Keratinocyte (primary cell): ENCODE measurements at regions not wholly inside any gene's neighbourhood (a gene's known extent, or its start where the extent isn't known, plus 50 kb on each side); places are given as distances from the start of the nearest gene placed in this dataset.
A peak's percentile ranks its signal among the peaks of the same experiment; 100 is the strongest.

ENCODE experiments used
- DNase-seq: peaks from one replicate; pipeline ENCODE4 v3.0.0-alpha.2; 2011; ENCODE audit warnings: low read depth, missing footprints, low spot score
- FAIRE-seq: peaks from 2 replicates; lab custom pipeline; 2011; peaks lifted over from hg19 to GRCh38; lab: Jason Lieb, UNC
- H2AFZ ChIP-seq: 2 replicates; pipeline ENCODE4 v1.6.0; 2012; ENCODE audit warnings: low read length, control low read depth, inconsistent platforms; ENCODE audit not compliant: control insufficient read depth
- H3K27ac ChIP-seq: 2 replicates; pipeline ENCODE4 v1.5.1; 2011; ENCODE audit warnings: low read length; ENCODE audit not compliant: control insufficient read depth, insufficient read depth
- H3K27me3 ChIP-seq: 3 replicates; pipeline ENCODE4 v1.6.0; 2011; ENCODE audit warnings: low read length; ENCODE audit not compliant: control insufficient read depth, insufficient read depth; ENCODE audit errors: extremely low read depth
- H3K36me3 ChIP-seq, 2 experiments: 2 replicates in 1 of 2; 3 replicates in 1 of 2; pipeline ENCODE4 v1.5.1; 2011; ENCODE audit warnings: low read length in 2 of 2, mild to moderate bottlenecking in 1 of 2; ENCODE audit not compliant: control insufficient read depth in 2 of 2, insufficient read depth in 2 of 2; ENCODE audit errors: extremely low read depth in 1 of 2
- H3K4me1 ChIP-seq: 3 replicates; pipeline ENCODE4 v1.5.1; 2011; ENCODE audit warnings: low read length; ENCODE audit not compliant: control insufficient read depth, insufficient read depth; ENCODE audit errors: extremely low read depth
- H3K4me2 ChIP-seq: 3 replicates; pipeline ENCODE4 v1.6.0; 2011; ENCODE audit warnings: low read depth, low read length; ENCODE audit not compliant: control insufficient read depth, insufficient read depth; ENCODE audit errors: extremely low read depth
- H3K4me3 ChIP-seq, 3 experiments: fragments of 200-600 bp in 1 of 3; sonication (generic) in 1 of 3; 2 replicates in 2 of 3; 3 replicates in 1 of 3; pipeline ENCODE4 v1.5.1; 2011 to 2016; ENCODE audit warnings: low read length in 3 of 3, mild to moderate bottlenecking in 3 of 3, control low read depth in 2 of 3, inconsistent platforms in 1 of 3, low read depth in 1 of 3, mixed read lengths in 1 of 3, mixed run types in 1 of 3, moderate library complexity in 1 of 3; ENCODE audit not compliant: control insufficient read depth in 2 of 3, insufficient read depth in 2 of 3; ENCODE audit errors: extremely low read depth in 1 of 3
- H3K79me2 ChIP-seq: 2 replicates; pipeline ENCODE4 v1.6.0; 2012; ENCODE audit warnings: low read length; ENCODE audit not compliant: control insufficient read depth, insufficient read depth
- H3K9ac ChIP-seq: 3 replicates; pipeline ENCODE4 v1.6.0; 2011; ENCODE audit warnings: low read length; ENCODE audit not compliant: control insufficient read depth, insufficient read depth; ENCODE audit errors: extremely low read depth
- H3K9me1 ChIP-seq: 3 replicates; pipeline ENCODE4 v1.6.0; 2011; ENCODE audit warnings: low read length; ENCODE audit not compliant: control insufficient read depth, insufficient read depth; ENCODE audit errors: extremely low read depth
- H3K9me3 ChIP-seq: 2 replicates; pipeline ENCODE4 v1.5.1; 2012; ENCODE audit warnings: low read depth, low read length; ENCODE audit not compliant: control insufficient read depth
- H4K20me1 ChIP-seq: 3 replicates; pipeline ENCODE4 v1.6.0; 2011; ENCODE audit warnings: low read length; ENCODE audit not compliant: control insufficient read depth, insufficient read depth; ENCODE audit errors: extremely low read depth
- EZH2 ChIP-seq: IDR thresholded peaks from one replicate; pipeline ENCODE4 v1.6.1; 2012; ENCODE audit warnings: inconsistent platforms, mild to moderate bottlenecking, low read length, moderate library complexity
- dilution Hi-C: fragments of 300-500 bp; cut with MboI; formaldehyde crosslinking; loops from one replicate; pipeline ENCODE4 v1.7.0; 2020; ENCODE audit warnings: low sequenced_read_pairs; ENCODE audit not compliant: extremely low pct_ligation_motif_present
- TF ChIP-seq, protein P1 (sequence below), 3 experiments: IDR thresholded peaks in 1 of 3; conservative IDR thresholded peaks in 1 of 3; optimal IDR thresholded peaks in 1 of 3; 2 replicates in 2 of 3; 3 replicates in 1 of 3; pipeline versions ENCODE3 to v1.5.1; 2011; ENCODE audit warnings: low read length in 3 of 3, mild to moderate bottlenecking in 3 of 3, moderate library complexity in 2 of 3, control low read depth in 1 of 3, inconsistent platforms in 1 of 3; ENCODE audit not compliant: insufficient read depth in 2 of 3; ENCODE audit errors: extremely low read depth in 1 of 3

DNA sequence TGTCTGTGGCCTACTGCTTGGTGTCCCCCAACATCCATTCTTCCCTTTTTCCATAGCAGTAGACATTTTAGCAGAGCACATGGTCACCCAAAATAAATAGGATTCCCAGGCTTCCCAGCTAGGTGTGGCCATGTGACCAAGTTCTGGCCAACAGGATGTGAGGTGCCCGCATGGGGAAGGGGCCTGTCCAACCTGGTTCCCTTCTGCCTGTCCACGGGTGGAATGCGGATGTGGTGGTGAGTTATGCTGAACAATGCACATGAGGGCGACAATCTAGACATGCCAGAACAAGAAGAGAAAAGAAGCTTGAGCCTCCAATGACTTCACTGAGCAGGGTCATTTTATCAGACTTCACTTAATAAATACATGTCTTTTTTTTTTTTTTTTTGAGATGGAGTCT, 77.6 kb upstream of the DLG1 start:
- Histone ChIP-seq H3K27me3 (no peaks in the 10 kb centered on the region), H3K27ac (peak overlapping the region; percentile 85), H3K4me1 (peaks cover 61% of the 10 kb centered on the region), H3K79me2 (no peaks in the 10 kb centered on the region), H3K9me1 (no peaks in the 10 kb centered on the region), H3K4me3 (no peak overlapping the region), H3K36me3 (no peaks in the 10 kb centered on the region), H3K4me2 (peak overlapping the region; percentile 23), H3K9me3 (no peaks in the 10 kb centered on the region), H2AFZ (no peak overlapping the region), H3K9ac (no peak overlapping the region), H4K20me1 (no peaks in the 10 kb centered on the region)
- FAIRE-seq (peak; percentile 94), DNase-seq (peak; percentile 98)
- dilution Hi-C loops: loop anchor here (10.0 kb wide), 1 partner anchor 111 kb away; no protein-coding TSS in a partner anchor
- TF ChIP-seq, protein P1, sequence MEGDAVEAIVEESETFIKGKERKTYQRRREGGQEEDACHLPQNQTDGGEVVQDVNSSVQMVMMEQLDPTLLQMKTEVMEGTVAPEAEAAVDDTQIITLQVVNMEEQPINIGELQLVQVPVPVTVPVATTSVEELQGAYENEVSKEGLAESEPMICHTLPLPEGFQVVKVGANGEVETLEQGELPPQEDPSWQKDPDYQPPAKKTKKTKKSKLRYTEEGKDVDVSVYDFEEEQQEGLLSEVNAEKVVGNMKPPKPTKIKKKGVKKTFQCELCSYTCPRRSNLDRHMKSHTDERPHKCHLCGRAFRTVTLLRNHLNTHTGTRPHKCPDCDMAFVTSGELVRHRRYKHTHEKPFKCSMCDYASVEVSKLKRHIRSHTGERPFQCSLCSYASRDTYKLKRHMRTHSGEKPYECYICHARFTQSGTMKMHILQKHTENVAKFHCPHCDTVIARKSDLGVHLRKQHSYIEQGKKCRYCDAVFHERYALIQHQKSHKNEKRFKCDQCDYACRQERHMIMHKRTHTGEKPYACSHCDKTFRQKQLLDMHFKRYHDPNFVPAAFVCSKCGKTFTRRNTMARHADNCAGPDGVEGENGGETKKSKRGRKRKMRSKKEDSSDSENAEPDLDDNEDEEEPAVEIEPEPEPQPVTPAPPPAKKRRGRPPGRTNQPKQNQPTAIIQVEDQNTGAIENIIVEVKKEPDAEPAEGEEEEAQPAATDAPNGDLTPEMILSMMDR (optimal IDR thresholded peaks at IDR 0.05 in 1 of 3, IDR thresholded peaks at IDR 0.05 in 1 of 3, conservative IDR thresholded peaks at IDR 0.05 in 1 of 3; ENCODE audit: extremely low read depth in 1 of 3, insufficient read depth in 2 of 3, low read length in 3 of 3): no peak
- TF ChIP-seq EZH2: no peak

DNA sequence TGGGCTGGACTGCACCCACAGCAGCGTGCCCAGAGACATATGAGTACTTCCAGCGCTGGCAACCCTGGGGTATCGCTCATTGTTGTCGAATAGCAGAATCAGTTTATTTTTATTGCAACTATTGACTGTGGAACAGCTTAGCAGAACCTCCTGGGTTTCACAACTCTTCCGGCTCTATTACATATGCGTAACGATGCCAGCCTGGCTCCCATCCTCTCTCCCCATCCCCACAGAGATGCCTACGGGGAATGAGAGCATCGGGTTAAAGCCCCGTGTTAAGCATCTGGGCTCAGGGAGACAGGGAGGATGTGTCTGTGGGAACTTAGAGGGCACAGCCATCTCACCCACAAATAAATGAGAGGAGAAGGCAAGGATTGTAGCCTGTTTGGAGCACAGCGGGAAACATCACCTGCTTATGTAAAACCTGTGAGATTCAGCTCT, 76.6 kb upstream of the DLG1 start:
- TF ChIP-seq, protein P1 (optimal IDR thresholded peaks at IDR 0.05 in 1 of 3, IDR thresholded peaks at IDR 0.05 in 1 of 3, conservative IDR thresholded peaks at IDR 0.05 in 1 of 3; ENCODE audit: extremely low read depth in 1 of 3, insufficient read depth in 2 of 3, low read length in 3 of 3): no peak
- TF ChIP-seq EZH2: no peak
- DNase-seq: no peak
- Histone ChIP-seq H3K9ac (no peak overlapping the region), H3K9me1 (no peaks in the 10 kb centered on the region), H3K27me3 (no peaks in the 10 kb centered on the region), H3K4me3 (no peak overlapping the region), H3K79me2 (no peaks in the 10 kb centered on the region), H3K36me3 (no peaks in the 10 kb centered on the region), H3K4me1 (peaks cover 61% of the 10 kb centered on the region), H2AFZ (no peak overlapping the region), H3K27ac (no peak overlapping the region), H4K20me1 (no peaks in the 10 kb centered on the region), H3K9me3 (no peaks in the 10 kb centered on the region), H3K4me2 (no peak overlapping the region)
- no peak for FAIRE-seq
- dilution Hi-C loops: loop anchor here (10.0 kb wide), 1 partner anchor 110 kb away; no protein-coding TSS in a partner anchor
